T-cell (primary cell): ENCODE measurements at regions not wholly inside any gene's neighbourhood (a gene's known extent, or its start where the extent isn't known, plus 50 kb on each side); places are given as distances from the start of the nearest gene placed in this dataset.

ENCODE experiments used
- ATAC-seq, 4 experiments: fragments of 200-7000 bp in 3 of 4; fragments of 150-1000 bp in 1 of 4; cut with Tn5 transposase; replicated peaks in 1 of 4; 1 replicate in 3 of 4; 2 replicates in 1 of 4; pipeline ENCODE4 v1.10.0; 2021; ENCODE audit warnings: moderate library complexity in 3 of 4, mild to moderate bottlenecking in 2 of 4, moderate number of reproducible peaks in 1 of 4
- CTCF ChIA-PET, 2 donors: fragments of 300-600 bp; sonication (Branson Sonifier 250); formaldehyde crosslinking; loops; one replicate each; lab custom pipeline; 2022; ENCODE audit warnings: antibody characterized with exemption in 2 of 2; lab: Charles Lee
- POLR2A ChIA-PET, 2 donors: fragments of 300-600 bp; sonication (Branson Sonifier 250); formaldehyde crosslinking; loops; one replicate each; lab custom pipeline; 2022; ENCODE audit warnings: antibody characterized with exemption in 2 of 2; lab: Charles Lee
- DNase-seq, 35 experiments: peaks; one replicate each; pipeline versions ENCODE4 v3.0.0 to v3.0.0-alpha.2; 2013 to 2023
- H3K27ac ChIP-seq: one replicate; pipeline ENCODE4 v1.5.1; 2013; ENCODE audit warnings: low read length
- H3K27me3 ChIP-seq, 2 experiments: replicated peaks in 1 of 2; 1 replicate in 1 of 2; 2 replicates in 1 of 2; pipeline versions ENCODE4 v1.6.1 to v1.7.0; 2013; ENCODE audit warnings: low read length in 1 of 2, mixed read lengths in 1 of 2; ENCODE audit not compliant: control insufficient read depth in 2 of 2, insufficient read depth in 2 of 2; ENCODE audit errors: extremely low read depth in 1 of 2
- H3K36me3 ChIP-seq, 2 donors: 1 replicate in 1 of 2; 2 replicates in 1 of 2; pipeline versions ENCODE4 v1.6.1 to v1.7.0; 2013; ENCODE audit warnings: low read length in 1 of 2; ENCODE audit not compliant: control insufficient read depth in 2 of 2, insufficient read depth in 1 of 2; ENCODE audit errors: extremely low read depth in 1 of 2
- H3K4me1 ChIP-seq, 2 experiments: 1 replicate in 1 of 2; 2 replicates in 1 of 2; pipeline versions ENCODE4 v1.6.1 to v1.7.0; 2013; ENCODE audit warnings: low read length in 2 of 2, mixed read lengths in 1 of 2; ENCODE audit not compliant: insufficient read depth in 2 of 2, control insufficient read depth in 1 of 2; ENCODE audit errors: extremely low read depth in 1 of 2
- H3K4me3 ChIP-seq, 2 donors: 1 replicate in 1 of 2; 2 replicates in 1 of 2; pipeline versions ENCODE4 v1.5.1 to v1.7.0; 2013; ENCODE audit warnings: mild to moderate bottlenecking in 2 of 2, low read length in 1 of 2, moderate library complexity in 1 of 2; ENCODE audit not compliant: control insufficient read depth in 1 of 2; ENCODE audit errors: extremely low read depth in 1 of 2
- H3K9me3 ChIP-seq: 2 replicates; pipeline ENCODE4 v1.7.0; 2013
- H3K27ac Mint-ChIP-seq, 2 donors: one replicate each; pipeline ENCODE4 v1.8.0; 2020 to 2021; ENCODE audit warnings: mild to moderate bottlenecking in 2 of 2, mixed read lengths in 2 of 2
- H3K27me3 Mint-ChIP-seq, 2 donors: one replicate each; pipeline ENCODE4 v1.8.0; 2021 to 2022; ENCODE audit warnings: mixed read lengths in 2 of 2
- H3K36me3 Mint-ChIP-seq: one replicate; pipeline ENCODE4 v1.8.0; 2021; ENCODE audit warnings: mixed read lengths
- H3K4me1 Mint-ChIP-seq, 3 donors: one replicate each; pipeline ENCODE4 v1.8.0; 2020 to 2022; ENCODE audit warnings: mixed read lengths in 3 of 3, mild to moderate bottlenecking in 1 of 3
- H3K4me3 Mint-ChIP-seq, 3 donors: one replicate each; pipeline ENCODE4 v1.8.0; 2020 to 2022; ENCODE audit warnings: mild to moderate bottlenecking in 3 of 3, mixed read lengths in 3 of 3, moderate library complexity in 3 of 3
- H3K9me3 Mint-ChIP-seq, 3 donors: one replicate each; pipeline ENCODE4 v1.8.0; 2020 to 2022; ENCODE audit warnings: mixed read lengths in 3 of 3
- WGBS: methylation state at CpG from one replicate; pipeline ENCODE4 v1.1.5; 2013; ENCODE audit warnings: missing lambda C conversion rate; ENCODE audit not compliant: insufficient coverage; 5-methylcytosine and 5-hydroxymethylcytosine counted together

- Histone ChIP-seq H3K4me1 (no peaks in the 10 kb centered on the region), H3K27ac (no peak overlapping the region), H3K27me3 (no peaks in the 10 kb centered on the region), H3K36me3 (no peaks in the 10 kb centered on the region), H3K9me3 (no peaks in the 10 kb centered on the region), H3K4me3 (no peak overlapping the region)
- DNase-seq (no peak), ATAC-seq (no peak)
- Mint-ChIP-seq H3K4me3 (no peak overlapping the region), H3K36me3 (no peaks in the 10 kb centered on the region), H3K27me3 (no peaks in the 10 kb centered on the region), H3K4me1 (no peaks in the 10 kb centered on the region), H3K27ac (no peak overlapping the region), H3K9me3 (peaks cover 3 to 14% (median 7%) of the 10 kb centered on the region in 3 donors)
- ChIA-PET POLR2A (no interaction called here), CTCF (no interaction called here)
- WGBS: 89% methylated on average over 1 of the region's 2 CpGs
These were observed 1651.4 kb upstream of the IGFBP7 start for GRCh38 chr4:58761563-58761962.

- ATAC-seq (no peak), DNase-seq (no peak)
- Mint-ChIP-seq H3K27ac (no peak overlapping the region), H3K27me3 (no peaks in the 10 kb centered on the region), H3K4me1 (no peaks in the 10 kb centered on the region), H3K4me3 (no peak overlapping the region), H3K9me3 (peaks cover 3 to 14% (median 7%) of the 10 kb centered on the region in 3 donors), H3K36me3 (no peaks in the 10 kb centered on the region)
- H3K27ac ChIP-seq: no peak overlapping the region
- no peaks in the 10 kb centered on the region for H3K9me3 ChIP-seq
- H3K27me3 ChIP-seq: no peaks in the 10 kb centered on the region
- ChIA-PET CTCF (no interaction called here), POLR2A (no interaction called here)
- no peaks in the 10 kb centered on the region for H3K36me3 ChIP-seq
- no peaks in the 10 kb centered on the region for H3K4me1 ChIP-seq
- no peak overlapping the region for H3K4me3 ChIP-seq
These were observed 1650.6 kb upstream of the IGFBP7 start for GRCh38 chr4:58760737-58761136.

- Mint-ChIP-seq H3K36me3 (no peaks in the 10 kb centered on the region), H3K27me3 (no peaks in the 10 kb centered on the region), H3K4me3 (no peak overlapping the region), H3K27ac (no peak overlapping the region), H3K9me3 (peaks cover 3 to 14% (median 7%) of the 10 kb centered on the region in 3 donors), H3K4me1 (no peaks in the 10 kb centered on the region)
- H3K4me3 ChIP-seq: no peak overlapping the region
- ATAC-seq: no peak
- WGBS: no CpG with 5 or more reads among the region's 1 CpG
- H3K36me3 ChIP-seq: no peaks in the 10 kb centered on the region
- H3K27me3 ChIP-seq: no peaks in the 10 kb centered on the region
- ChIA-PET POLR2A (no interaction called here), CTCF (no interaction called here)
- no peak for DNase-seq
- H3K9me3 ChIP-seq: no peaks in the 10 kb centered on the region
- H3K4me1 ChIP-seq: no peaks in the 10 kb centered on the region
- no peak overlapping the region for H3K27ac ChIP-seq
These were observed 1649.9 kb upstream of the IGFBP7 start for GRCh38 chr4:58760100-58760499.

GRCh38 chr4:58749206-58749605 is 1639.0 kb upstream of the IGFBP7 start:
- Histone ChIP-seq H3K36me3 (no peaks in the 10 kb centered on the region), H3K9me3 (no peaks in the 10 kb centered on the region), H3K27me3 (no peaks in the 10 kb centered on the region), H3K4me3 (no peak overlapping the region), H3K4me1 (no peaks in the 10 kb centered on the region), H3K27ac (no peak overlapping the region)
- no peaks in the 10 kb centered on the region for H3K4me1 Mint-ChIP-seq
- H3K36me3 Mint-ChIP-seq: no peaks in the 10 kb centered on the region
- ATAC-seq: no peak
- H3K4me3 Mint-ChIP-seq: no peak overlapping the region
- peaks cover 3 to 22% (median 16%) of the 10 kb centered on the region in 3 donors for H3K9me3 Mint-ChIP-seq
- WGBS: 75% methylated on average over 2 of the region's 8 CpGs
- DNase-seq: no peak
- no peaks in the 10 kb centered on the region for H3K27me3 Mint-ChIP-seq
- H3K27ac Mint-ChIP-seq: no peak overlapping the region
- CTCF ChIA-PET: no interaction called here
- POLR2A ChIA-PET: no interaction called here

GRCh38 chr4:58740897-58741296 is 1630.7 kb upstream of the IGFBP7 start:
- Mint-ChIP-seq H3K27ac (no peak overlapping the region), H3K4me3 (no peak overlapping the region), H3K27me3 (no peaks in the 10 kb centered on the region), H3K4me1 (no peaks in the 10 kb centered on the region), H3K9me3 (peaks cover 9 to 34% (median 18%) of the 10 kb centered on the region in 3 donors), H3K36me3 (no peaks in the 10 kb centered on the region)
- Histone ChIP-seq H3K36me3 (no peaks in the 10 kb centered on the region), H3K4me1 (no peaks in the 10 kb centered on the region), H3K9me3 (no peaks in the 10 kb centered on the region), H3K27ac (no peak overlapping the region), H3K4me3 (no peak overlapping the region), H3K27me3 (no peaks in the 10 kb centered on the region)
- POLR2A ChIA-PET: no interaction called here
- ATAC-seq (no peak), DNase-seq (no peak)
- CTCF ChIA-PET: no interaction called here

- DNase-seq (no peak), ATAC-seq (no peak)
- ChIA-PET CTCF (no interaction called here), POLR2A (no interaction called here)
- no peaks in the 10 kb centered on the region for H3K4me1 ChIP-seq
- H3K9me3 Mint-ChIP-seq: peaks cover 9 to 31% (median 18%) of the 10 kb centered on the region in 3 donors
- H3K9me3 ChIP-seq: no peaks in the 10 kb centered on the region
- no peak overlapping the region for H3K27ac ChIP-seq
- H3K4me1 Mint-ChIP-seq: no peaks in the 10 kb centered on the region
- whole genome bisulfite sequencing: no CpG with 5 or more reads among the region's 1 CpG
- H3K27me3 ChIP-seq: no peaks in the 10 kb centered on the region
- no peaks in the 10 kb centered on the region for H3K36me3 ChIP-seq
- no peak overlapping the region for H3K4me3 ChIP-seq
- no peaks in the 10 kb centered on the region for H3K36me3 Mint-ChIP-seq
- no peak overlapping the region for H3K4me3 Mint-ChIP-seq
- H3K27me3 Mint-ChIP-seq: no peaks in the 10 kb centered on the region
- H3K27ac Mint-ChIP-seq: no peak overlapping the region
These were observed 1629.1 kb upstream of the IGFBP7 start for GRCh38 chr4:58739275-58739674.

GRCh38 chr4:58738375-58738774 is 1628.2 kb upstream of the IGFBP7 start:
- Histone ChIP-seq H3K9me3 (no peaks in the 10 kb centered on the region), H3K4me3 (no peak overlapping the region), H3K4me1 (no peaks in the 10 kb centered on the region), H3K36me3 (no peaks in the 10 kb centered on the region), H3K27ac (no peak overlapping the region), H3K27me3 (no peaks in the 10 kb centered on the region)
- Mint-ChIP-seq H3K27ac (no peak overlapping the region), H3K36me3 (no peaks in the 10 kb centered on the region), H3K4me1 (no peaks in the 10 kb centered on the region), H3K4me3 (no peak overlapping the region), H3K27me3 (no peaks in the 10 kb centered on the region), H3K9me3 (peaks cover 9 to 27% (median 15%) of the 10 kb centered on the region in 3 donors)
- DNase-seq: no peak
- no peak for ATAC-seq
- ChIA-PET CTCF (no interaction called here), POLR2A (interaction anchor here in 1 of 2 donors (0.6 kb wide), 1 partner anchor 200 kb away, joined by 6 read pairs; no protein-coding TSS in a partner anchor)
